ENCODE measurements at regions not wholly inside any gene's neighbourhood (a gene's known extent, or its start where the extent isn't known, plus 50 kb on each side); places are given as distances from the start of the nearest gene placed in this dataset.

- H3K9me3 ChIP-seq, result no peaks in the 10 kb centered on the region
- no peak overlapping the region for H3K27ac ChIP-seq
- no peaks in the 10 kb centered on the region for H3K36me3 ChIP-seq
- intact Hi-C loops (cut with DNase I; ENCODE audit: low total_unique reads) (no loop called here), in situ Hi-C loops (cut with MboI; ENCODE audit: low pct_ligation_motif_present in 1 of 4, low pct_unique_long_range_greater_than_20kb in 1 of 4, low sequenced_read_pairs in 3 of 4) (no loop called here)
- no peak for DNase-seq
- H3K4me3 ChIP-seq, result no peak overlapping the region
- no peaks in the 10 kb centered on the region for H3K27me3 ChIP-seq
- WGBS, 2 donors (ENCODE audit: low coverage in 1 of 2), result 99 to 100% methylated on average over 2 of the region's 2 CpGs
- TF ChIP-seq, protein P1, sequence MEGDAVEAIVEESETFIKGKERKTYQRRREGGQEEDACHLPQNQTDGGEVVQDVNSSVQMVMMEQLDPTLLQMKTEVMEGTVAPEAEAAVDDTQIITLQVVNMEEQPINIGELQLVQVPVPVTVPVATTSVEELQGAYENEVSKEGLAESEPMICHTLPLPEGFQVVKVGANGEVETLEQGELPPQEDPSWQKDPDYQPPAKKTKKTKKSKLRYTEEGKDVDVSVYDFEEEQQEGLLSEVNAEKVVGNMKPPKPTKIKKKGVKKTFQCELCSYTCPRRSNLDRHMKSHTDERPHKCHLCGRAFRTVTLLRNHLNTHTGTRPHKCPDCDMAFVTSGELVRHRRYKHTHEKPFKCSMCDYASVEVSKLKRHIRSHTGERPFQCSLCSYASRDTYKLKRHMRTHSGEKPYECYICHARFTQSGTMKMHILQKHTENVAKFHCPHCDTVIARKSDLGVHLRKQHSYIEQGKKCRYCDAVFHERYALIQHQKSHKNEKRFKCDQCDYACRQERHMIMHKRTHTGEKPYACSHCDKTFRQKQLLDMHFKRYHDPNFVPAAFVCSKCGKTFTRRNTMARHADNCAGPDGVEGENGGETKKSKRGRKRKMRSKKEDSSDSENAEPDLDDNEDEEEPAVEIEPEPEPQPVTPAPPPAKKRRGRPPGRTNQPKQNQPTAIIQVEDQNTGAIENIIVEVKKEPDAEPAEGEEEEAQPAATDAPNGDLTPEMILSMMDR (IDR thresholded peaks at IDR 0.05), result no peak
- TF ChIP-seq EP300 (IDR thresholded peaks at IDR 0.05; ENCODE audit: low read depth) (no peak), POLR2A (IDR thresholded peaks at IDR 0.05) (no peak), POLR2AphosphoS5 (IDR thresholded peaks at IDR 0.05) (no peak)
- H3K4me1 ChIP-seq, result no peaks in the 10 kb centered on the region
Observed at GRCh38 chr3:76500746-76501275, 539.1 kb upstream of the ROBO2 start.

GRCh38 chr3:76501315-76501714 is 538.6 kb upstream of the ROBO2 start:
- in situ Hi-C loops (cut with MboI; ENCODE audit: low pct_ligation_motif_present in 1 of 4, low pct_unique_long_range_greater_than_20kb in 1 of 4, low sequenced_read_pairs in 3 of 4) (no loop called here), intact Hi-C loops (cut with DNase I; ENCODE audit: low total_unique reads) (no loop called here)
- no peak overlapping the region for H3K4me3 ChIP-seq
- no peak for DNase-seq
- TF ChIP-seq, protein P1 (IDR thresholded peaks at IDR 0.05), result no peak
- no peak for TF ChIP-seq POLR2A (IDR thresholded peaks at IDR 0.05)
- no peak for TF ChIP-seq EP300 (IDR thresholded peaks at IDR 0.05; ENCODE audit: low read depth)
- H3K27ac ChIP-seq, result no peak overlapping the region
- no peaks in the 10 kb centered on the region for H3K36me3 ChIP-seq
- H3K27me3 ChIP-seq, result no peaks in the 10 kb centered on the region
- H3K9me3 ChIP-seq, result no peaks in the 10 kb centered on the region
- WGBS, 2 donors (ENCODE audit: low coverage in 1 of 2), result 36 to 40% methylated on average over 1 of the region's 1 CpG
- no peaks in the 10 kb centered on the region for H3K4me1 ChIP-seq

GRCh38 chr3:76502076-76502475 is 537.8 kb upstream of the ROBO2 start:
- H3K27ac ChIP-seq, result no peak overlapping the region
- intact Hi-C loops (cut with DNase I; ENCODE audit: low total_unique reads), result no loop called here
- in situ Hi-C loops (cut with MboI; ENCODE audit: low pct_ligation_motif_present in 1 of 4, low pct_unique_long_range_greater_than_20kb in 1 of 4, low sequenced_read_pairs in 3 of 4), result no loop called here
- no peaks in the 10 kb centered on the region for H3K9me3 ChIP-seq
- DNase-seq, result no peak
- H3K4me1 ChIP-seq, result no peaks in the 10 kb centered on the region
- H3K27me3 ChIP-seq, result no peaks in the 10 kb centered on the region
- TF ChIP-seq, protein P1 (IDR thresholded peaks at IDR 0.05), result no peak
- no peaks in the 10 kb centered on the region for H3K36me3 ChIP-seq
- H3K4me3 ChIP-seq, result no peak overlapping the region

DNA sequence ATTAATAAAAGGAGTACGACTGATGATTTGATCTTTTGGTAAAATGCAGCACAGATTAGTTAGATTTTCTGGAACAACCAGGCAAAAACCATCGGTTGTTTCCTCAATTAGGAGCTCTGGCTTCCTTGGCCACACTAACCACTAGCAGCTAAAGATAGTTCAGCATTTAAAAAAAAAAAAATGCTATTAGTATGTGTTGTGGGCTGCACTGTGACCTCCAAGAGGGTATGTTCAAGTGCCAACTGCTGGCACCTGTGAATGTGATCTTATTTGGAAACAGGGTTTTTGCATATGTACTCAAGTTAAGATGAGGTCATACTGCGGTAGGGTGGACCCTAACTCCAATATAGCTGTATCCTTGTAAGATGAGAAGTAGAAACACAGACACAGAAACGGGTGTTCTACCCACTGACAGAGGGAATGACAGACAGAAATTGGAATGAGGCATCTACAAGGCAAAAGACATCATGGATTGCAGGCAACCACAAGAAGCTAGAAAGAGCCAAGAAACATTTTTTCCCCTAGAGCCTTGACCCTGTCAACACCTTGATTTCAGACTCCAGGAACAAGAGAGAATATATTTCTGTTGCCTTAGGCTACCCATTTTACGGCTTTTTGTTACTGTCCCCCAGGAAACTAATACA is 534.6 kb upstream of the ROBO2 start:
- TF ChIP-seq POLR2AphosphoS5 (IDR thresholded peaks at IDR 0.05) (no peak), EP300 (IDR thresholded peaks at IDR 0.05; ENCODE audit: low read depth) (no peak), POLR2A (IDR thresholded peaks at IDR 0.05) (no peak)
- TF ChIP-seq, protein P1 (IDR thresholded peaks at IDR 0.05), result no peak
- in situ Hi-C loops (cut with MboI; ENCODE audit: low pct_ligation_motif_present in 1 of 4, low pct_unique_long_range_greater_than_20kb in 1 of 4, low sequenced_read_pairs in 3 of 4), result no loop called here
- Histone ChIP-seq H3K27ac (no peak overlapping the region), H3K9me3 (no peaks in the 10 kb centered on the region), H3K36me3 (no peaks in the 10 kb centered on the region), H3K27me3 (no peaks in the 10 kb centered on the region), H3K4me3 (no peak overlapping the region), H3K4me1 (no peaks in the 10 kb centered on the region)
- intact Hi-C loops (cut with DNase I; ENCODE audit: low total_unique reads), result no loop called here
- DNase-seq, result no peak
- WGBS, 2 donors (ENCODE audit: low coverage in 1 of 2), result 72 to 85% methylated on average over 4 to 5 of the region's 5 CpGs

Data from transverse colon (tissue), 4 donors.